Activated naive CD4-positive, alpha-beta T cell treated with anti-CD3 and anti-CD28 coated beads, Interleukin-2, amount 50 U/mL, for 16 hours (primary cell): ENCODE measurements at regions not wholly inside any gene's neighbourhood (a gene's known extent, or its start where the extent isn't known, plus 50 kb on each side); places are given as distances from the start of the nearest gene placed in this dataset.

Experiments
- DNase-seq: peaks from one replicate; pipeline ENCODE4 v3.0.0-alpha.2; 2020

DNA sequence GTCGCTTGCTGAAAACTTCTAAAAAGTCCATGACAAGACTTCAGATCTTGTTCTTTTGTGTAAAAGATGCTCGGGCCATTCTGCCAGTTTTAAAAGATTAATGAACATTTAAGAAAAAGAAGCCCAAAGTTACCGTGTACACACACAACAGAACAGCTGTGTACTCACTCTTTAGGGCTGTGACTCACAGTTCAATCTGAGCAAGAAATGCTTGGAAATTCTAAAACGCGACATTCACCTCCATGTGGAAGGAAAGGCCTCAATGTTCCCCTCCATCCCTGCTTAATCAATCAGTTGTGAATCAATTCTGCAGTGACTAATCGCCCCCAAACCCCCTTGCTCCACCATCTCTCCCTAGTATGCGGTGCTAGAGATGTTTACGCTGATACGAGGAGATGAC, 609.9 kb upstream of the SALL1 start:
- no peak for DNase-seq

DNA sequence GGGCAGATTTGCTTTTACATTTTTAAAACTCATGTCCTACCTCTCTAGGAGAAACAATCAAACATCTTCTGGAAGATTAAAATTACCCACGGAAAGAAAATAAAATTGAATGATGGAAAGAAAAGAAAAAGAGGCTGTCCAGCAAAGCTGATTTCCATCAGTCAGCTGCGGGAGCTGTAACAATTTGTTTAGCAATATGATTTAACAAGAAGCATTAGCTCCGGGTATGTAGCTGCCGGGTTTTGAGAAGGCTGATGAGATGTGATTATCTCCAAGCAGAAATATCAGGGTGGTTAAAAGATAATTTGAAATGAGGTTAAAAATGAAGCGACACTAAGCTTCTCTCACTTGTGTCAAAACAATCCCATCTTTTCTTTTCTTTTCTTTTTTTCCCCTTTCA, 608.9 kb upstream of the SALL1 start:
- no peak for DNase-seq

DNA sequence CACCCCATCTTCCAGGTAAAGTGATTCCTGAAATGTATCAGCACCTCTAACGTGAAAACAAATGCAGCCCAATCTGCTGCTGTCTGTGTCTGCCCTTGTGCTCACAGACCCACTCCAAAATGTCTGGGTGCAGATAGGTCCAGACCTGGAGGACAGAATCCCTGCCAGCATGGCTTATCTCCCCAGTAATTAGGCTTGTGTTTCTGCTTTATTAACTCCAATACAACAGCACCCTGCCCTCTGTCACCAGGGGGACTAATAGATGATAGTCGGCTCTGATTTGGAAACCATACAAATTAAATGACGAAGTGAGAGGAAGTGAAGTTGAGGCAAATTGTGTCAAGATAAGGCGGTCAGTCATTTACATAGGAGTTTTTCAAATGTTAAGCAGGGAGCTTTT, 608.3 kb upstream of the SALL1 start:
- DNase-seq: no peak

DNA sequence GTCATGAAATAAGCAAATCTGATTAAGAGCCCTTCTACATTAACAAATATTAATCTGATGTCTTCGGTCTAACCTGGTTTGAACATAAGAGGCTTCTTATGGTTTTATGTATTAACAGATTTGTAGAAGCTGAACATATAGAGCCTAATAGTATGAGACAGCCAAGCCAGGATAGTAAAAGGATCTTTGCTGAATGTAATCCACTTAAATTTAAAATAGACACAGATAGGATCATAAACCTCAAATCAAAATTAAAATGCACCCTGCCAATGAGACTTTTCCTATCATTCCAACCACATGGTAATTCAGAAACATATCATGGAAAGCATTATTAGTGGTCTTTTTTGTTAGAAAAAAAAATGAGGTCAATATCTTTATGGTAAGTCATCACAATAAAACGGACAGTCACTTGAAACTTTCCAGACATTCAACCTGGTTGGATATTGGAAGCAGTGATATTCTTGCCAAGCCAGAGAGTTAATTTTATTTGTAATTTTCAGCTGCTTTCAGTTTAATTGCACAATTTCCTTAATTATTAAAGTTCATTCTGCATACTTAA, 606.9 kb upstream of the SALL1 start:
- no peak for DNase-seq

DNA sequence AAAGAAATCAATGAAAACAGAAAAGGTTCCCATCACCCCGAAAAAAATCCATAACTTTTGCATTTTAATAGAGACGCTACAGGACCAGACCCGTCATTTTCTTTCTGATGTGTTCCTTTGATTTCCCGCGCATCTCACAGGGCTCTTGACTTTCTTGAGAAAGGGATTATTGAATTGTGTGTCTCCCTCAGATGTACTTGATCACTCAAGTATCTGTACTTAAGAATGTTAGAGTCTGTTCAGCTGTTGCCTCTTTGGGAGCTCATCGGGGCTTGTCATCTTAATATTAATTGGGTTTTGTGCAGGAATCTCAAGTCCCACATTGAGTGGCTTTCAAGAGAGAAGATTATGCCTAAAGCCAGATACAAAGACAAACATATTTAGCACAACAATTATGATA, 606.4 kb upstream of the SALL1 start:
- no peak for DNase-seq

DNA sequence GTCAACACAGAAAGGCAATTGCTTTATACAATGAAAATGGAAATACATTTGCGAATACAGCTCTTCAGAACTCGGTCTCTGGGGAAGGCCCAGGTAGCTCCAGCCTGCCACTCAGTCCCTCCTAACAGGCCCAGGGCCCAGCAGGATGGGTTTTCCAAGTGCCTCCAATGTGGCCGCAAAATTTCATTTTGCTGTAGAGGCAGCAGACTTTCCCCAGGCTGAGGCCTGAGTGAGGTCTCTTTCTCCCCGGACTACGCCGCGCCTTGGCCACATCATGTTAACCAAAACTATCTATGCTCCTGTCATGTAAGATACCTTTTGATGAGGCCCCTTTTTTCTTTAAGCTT, 606.0 kb upstream of the SALL1 start:
- DNase-seq: no peak

DNA sequence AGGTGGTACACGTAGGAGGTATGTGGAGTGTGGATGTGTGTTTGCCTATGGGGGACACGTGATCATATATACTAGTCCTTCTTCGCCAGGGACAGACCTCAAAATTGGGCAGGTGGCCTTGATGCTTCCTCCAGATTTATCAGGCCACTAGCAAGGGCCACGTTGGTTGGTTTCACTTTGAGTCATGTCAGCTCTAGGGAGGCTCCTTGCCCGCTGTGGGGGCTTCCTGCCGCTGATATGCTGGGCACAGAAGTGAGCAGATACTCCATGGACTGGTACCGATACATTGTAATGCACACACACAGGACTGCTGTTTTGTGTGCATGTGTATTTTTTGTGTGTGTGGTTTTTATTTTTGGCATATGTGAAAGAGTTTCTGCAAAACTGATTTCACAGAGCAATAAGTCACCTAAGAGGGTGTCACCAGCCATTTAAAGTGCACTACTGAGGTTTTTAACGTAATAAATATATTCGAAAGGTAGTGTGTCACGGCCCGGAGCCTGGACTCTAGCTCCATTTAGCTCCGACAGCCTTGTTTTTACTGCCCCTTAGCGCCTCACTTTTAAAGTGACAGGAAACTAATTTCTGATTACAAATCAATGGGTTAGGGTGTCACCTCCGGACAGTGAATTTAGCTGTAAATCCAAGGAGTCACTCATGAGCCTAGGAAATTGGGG, 605.5 kb upstream of the SALL1 start:
- DNase-seq: no peak

DNA sequence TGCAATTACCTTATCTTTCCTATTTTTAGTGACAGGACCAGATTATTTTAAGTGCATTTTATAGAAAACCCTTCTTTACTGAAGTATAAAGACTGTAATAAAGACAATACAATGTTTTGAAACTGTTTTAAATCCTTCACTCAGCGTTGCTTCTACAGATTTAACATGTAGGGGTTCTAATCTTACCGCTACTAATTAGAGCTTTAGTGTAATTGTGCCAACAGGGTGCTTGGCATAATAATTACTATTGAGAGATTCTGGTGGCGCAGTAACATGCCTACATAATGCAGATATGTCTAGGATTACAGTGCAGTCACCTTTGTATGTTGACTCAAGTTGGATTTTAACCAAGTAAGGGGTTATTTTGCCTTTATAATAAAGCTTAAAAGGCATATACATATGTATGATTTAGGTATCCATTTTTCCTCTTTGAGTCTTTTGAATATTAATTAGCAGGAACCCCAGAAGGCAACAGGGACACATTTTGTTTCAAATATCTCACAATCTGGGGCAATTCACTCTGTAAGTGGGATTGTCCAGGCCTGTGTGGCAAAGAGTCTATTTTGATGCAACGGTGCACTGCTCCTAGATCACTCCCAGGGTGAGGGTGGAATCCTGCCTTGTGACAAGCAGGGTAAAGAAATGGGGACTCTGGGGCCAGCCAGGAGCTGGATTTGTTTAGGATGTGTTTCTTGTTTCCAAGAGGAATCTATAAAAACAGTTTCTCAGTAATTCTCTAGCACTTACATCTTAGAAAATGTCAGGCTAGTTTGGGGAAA, 604.7 kb upstream of the SALL1 start:
- DNase-seq: no peak

DNA sequence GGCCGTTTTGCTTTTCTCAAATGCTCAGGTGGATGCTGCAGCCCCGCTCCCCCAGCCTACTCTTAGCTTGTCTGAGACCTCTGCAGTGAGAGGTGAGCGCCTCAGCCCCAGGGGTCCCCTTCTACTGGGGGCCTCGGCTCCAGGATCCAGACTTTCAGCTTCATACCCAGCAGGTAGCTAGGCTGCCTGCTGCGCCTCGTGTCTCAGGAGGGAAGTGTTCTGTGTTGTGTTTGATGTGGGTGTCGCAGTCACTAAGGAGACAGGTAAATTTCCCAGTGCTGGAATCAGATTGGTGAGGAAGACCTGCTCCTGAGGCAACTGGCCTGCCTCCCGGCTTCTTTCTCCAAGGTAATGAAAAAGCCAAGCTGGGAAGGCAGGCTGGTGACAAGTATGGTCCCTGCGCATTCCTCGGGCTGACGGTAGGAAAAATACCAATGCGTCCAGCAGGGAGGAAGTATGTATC, 604.0 kb upstream of the SALL1 start:
- DNase-seq: no peak

DNA sequence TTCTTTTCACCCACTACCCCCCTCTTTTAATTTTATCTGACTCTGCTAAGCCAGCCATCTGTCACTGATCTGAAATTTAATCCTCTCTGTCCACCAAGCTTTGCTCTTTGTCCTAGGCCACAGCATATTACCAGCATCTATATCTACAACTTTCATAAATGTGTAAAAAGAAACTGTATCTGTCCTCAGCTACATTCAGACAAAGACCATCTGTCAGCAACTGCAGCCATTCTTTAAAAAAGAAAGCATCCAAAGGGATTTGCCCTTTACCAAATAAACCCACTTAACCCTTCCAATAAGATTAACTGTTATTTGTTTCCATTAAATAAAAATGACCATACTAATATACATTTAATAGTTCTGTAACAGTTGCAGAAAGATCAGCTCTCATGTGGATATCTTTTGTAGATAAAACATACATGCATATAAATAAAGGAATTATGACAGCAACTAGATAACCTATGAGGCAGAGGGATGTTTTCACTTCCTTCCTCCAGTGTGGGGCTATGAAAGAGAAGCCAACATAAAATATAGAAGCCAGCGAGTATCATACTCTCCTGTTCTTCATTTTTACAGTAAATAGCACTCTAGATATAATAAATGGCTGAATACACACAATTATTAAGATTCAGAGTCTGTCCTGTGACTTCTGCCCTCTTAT, 602.5 kb upstream of the SALL1 start:
- DNase-seq: no peak

DNA sequence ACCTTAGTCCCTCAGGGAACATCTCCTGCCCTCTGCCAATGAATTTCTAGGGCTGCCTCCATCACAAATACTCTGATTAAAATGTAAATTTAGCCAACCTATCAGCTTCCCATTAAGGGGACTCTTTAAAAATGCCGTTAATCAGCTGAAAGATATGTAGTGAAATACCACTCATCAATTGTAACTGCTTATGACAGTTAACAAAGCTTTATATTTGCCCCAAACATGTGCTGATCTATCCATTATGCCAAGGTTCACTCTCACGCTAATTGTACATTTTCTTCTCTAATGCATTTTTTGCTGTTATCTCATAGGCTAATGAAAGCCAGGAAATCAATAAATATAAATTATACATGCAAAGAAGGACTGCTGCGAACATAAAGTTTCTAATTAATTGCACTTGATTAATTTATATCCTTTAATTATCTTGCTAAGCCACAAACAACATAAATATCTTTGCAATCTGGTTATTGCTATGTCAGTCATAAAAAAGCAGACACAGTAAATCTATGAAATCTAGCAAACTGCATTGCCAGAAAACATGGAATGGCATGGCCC, 601.4 kb upstream of the SALL1 start:
- DNase-seq: no peak

DNA sequence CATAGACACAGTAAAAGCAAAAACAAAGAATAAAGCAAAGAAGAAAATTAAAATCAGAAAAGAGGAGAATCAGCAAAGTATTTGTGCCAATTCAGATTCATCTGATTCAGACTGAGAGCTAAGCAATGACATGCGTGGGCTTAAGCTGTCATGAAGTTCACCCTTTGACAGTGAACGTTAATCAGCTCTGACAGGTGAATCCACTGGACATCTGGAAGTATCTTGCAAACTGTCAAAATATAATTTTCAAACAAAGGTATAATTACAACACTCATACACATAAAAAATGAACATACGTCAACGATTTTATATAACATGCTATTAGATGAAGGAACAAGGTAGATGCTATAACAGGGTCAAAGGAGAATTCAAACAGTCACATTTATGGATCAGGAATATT, 596.3 kb upstream of the SALL1 start:
- no peak for DNase-seq

DNA sequence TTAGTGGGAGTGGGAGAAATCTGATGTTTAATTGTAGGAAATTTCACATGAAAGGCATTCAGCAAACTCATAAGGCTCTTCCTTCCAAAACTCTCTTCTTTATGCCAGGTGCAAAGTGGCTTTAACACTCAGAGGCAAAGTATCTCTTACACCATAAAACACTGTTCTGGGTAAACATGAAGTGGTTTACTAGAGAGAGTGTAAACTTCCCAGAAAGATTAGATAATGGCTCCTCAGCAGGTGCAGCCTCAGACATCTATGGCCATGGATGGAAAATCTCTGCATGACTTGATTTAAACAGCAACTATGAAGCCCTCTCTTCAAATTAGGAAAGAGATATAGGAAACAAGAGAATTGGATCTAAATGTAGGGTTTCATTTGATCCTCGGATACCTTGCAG, 583.1 kb upstream of the SALL1 start:
- no peak for DNase-seq

DNA sequence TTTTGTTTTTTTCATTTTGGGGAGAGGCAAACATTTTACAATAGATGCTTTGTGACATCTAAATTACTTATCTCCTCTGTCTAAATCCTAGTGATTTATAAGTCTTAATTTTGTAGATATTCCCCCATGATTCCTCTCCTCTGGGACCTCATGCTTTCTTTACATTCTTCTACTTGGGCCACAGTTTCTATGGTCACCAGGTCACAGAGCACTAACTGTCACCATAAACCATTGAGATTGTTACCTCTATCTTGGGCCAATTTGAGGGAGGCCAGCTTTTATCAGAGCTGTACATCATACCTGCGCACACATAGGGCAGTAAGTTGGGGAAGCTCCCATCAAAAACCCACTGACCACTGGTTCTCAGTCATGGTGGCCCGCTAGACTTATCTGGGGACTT, 582.1 kb upstream of the SALL1 start:
- no peak for DNase-seq

DNA sequence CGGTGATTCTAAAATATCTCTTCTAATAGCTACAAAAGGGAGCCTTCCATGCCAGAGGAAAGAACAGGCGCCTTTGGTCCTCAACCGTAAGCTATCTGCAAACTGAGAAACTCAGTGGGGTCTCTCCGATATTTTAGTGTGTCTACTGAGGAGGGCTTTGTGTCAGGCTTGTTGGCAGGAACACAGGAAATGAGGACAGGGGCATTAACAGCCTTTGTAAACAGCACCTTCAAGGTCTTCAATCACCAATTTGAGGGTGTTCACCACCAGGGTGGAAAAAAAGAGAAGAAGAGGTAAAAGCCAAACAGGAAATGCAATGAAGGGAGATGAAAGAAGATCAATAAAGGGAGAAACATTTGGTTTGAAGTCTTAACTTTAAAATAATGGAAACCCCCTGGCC, 580.1 kb upstream of the SALL1 start:
- DNase-seq: no peak

DNA sequence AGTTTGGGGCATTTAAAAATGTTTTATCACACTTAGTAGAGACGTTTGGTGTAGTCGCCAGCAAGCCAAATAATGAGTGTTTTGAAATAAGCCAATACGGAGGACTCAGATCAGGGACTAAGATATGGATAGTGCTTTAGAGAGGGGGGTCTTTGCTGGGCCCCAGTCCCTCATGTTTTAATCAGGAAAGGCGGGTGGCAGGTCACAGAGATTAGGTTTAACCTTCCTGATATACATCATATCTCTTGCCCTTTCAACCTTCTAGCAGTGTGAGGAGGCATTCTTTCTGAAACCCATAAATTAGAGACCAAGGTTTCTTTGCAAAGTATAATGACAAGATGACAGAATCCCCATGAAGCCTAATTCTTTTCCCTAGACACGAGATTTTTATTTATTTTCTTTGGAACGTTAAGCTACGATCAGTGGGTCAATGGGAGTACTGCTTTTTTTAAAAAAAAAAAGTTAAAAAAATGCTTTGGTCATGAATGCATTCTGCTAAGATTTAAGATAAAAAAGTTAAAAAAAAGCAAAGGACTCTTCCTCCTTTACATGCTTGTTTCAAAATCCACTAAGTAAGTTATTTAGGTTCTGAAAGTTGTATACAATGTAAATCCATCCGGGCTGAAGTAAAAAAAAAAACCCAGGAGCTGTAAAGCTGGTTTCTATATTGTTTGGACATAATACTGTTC, 572.1 kb upstream of the SALL1 start:
- DNase-seq: no peak

DNA sequence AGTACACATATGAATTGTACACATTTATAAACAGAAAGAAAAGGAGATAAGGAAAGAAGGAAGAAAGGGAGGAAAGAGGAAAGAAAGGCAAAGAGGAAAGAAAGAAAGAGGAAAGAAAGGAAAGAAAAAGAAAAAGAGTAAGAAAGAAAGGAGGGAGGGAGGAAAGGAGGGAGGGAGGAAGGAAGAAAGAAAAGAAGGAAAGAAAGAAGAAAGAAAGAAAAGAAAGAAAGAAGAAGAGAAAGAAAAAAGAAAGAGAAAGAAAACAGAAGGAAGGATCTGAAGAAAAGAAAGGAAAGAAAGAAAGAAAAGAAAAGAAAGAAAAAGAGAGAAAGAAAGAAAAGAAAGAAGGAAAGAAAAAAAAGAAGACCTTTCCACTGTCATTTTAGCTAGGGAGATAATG, 571.4 kb upstream of the SALL1 start:
- DNase-seq: no peak

DNA sequence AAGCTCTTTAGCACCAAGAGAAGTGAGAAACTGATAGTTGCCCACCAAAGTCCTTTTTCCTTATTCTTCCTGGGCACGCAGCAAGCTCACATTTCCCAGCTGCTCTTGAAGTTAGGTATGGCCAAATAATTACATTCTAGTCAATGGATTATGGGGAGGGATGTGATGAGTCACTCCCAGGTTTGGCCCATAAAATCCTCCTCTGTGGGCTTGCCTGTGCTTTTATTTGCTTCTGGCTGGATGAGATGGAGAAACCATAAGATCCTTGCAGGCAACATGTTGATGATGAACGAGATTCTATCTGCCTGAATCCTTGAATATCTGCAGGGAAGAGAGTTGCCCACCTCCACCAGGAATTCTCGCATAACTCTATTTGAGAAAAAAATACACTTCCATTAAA, 568.3 kb upstream of the SALL1 start:
- DNase-seq: no peak

DNA sequence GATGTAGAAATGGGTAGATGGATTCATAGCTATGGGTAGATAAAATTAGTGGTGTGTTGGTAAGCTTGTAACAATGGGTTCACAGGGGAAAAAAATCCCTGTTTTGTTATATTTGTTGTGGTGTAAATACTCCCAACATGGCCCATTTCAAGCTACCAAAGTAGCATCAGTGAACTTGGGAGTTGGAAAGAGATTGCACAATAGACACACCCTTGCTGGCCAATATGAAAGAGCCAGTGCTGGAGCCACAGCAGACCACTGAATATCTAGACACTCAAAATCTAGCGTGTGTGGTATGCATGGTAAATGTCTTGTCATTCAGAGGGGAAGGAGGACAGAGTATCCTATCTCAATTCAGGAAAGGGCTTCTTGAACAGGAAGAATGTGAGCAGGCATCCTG, 565.1 kb upstream of the SALL1 start:
- no peak for DNase-seq

DNA sequence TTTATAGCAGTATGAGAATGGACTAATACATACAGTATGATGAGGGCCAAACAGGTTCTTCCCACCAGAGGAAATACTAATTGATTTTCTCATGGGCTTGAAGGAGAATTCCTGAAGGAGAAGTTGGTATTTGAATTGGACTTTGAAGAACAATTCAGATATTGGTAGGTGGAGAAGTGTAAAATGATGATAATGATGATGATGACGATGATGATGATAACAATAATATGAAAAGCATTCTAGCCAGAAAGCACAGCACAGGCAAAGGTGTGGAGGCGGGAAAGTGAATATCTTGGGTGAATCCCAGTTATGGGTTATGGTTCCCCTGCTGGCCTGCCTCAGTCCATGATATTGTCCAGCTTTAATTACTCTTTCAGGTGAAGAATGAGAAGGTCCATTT, 562.4 kb upstream of the SALL1 start:
- no peak for DNase-seq

DNA sequence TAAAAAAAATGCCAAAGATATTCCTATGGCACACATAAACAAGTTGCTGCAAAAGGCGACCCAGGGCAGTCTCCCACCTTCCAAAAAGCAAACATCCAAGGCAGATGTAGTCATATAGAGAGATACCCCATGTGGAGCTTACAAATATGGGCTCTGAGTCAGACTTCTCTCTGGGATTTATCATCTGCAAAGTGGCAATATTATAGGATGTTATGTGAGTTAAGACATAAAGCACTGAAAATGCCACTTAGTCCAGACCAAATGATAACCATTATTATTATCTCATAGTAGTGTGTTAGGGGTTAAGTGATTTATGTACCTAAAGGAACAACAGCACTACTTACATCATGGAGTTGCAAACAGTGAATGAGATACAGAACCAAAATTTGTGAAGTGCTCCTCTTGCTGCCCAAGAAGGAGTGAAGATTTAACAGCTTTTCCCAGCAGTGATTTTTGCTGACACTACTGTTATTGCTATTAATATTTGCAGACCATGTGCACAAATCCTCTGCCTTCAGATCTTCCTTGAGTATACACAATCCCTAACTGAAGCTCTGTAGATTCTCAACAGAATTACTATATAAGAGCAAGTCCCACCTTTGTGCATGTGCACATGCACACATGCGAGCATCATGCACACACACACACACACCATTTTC, 560.0 kb upstream of the SALL1 start:
- no peak for DNase-seq

DNA sequence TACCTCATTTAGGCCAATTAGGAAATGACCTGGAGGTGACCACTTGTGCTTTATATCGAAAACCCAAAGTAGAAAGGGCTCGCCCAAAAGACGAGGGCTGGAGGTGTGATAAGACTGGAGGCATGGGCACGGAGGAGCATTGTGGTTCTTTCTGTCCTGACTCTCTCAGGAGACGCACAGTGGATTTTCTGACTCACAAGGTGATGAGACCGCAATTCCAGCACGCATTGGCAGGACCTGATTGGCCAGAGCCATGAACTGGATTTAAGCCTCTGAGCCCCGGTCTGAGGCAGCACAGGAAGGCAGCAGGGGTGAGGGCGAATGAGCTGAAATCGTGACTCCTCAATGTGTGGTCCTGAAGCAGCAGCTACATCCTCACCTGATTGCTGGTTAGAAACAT, 559.1 kb upstream of the SALL1 start:
- DNase-seq: no peak

DNA sequence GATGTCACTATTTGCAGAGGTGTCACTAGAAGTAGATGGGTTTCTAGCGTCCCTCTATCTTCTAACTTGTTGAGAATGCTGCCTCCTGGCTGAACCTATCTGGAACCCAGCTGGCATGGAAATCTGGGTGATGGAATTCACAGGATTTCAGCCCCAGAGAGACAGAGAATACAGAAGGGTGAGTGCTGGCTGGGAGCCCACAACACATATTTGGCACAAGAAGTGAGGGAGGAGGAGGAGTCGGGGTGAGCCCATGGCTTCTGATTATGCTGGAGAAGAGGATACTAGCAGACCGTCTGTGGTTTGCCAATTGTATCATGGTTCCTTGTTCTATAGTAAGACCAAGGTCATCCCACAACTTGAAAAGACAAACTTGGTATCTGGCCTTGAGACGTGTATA, 557.8 kb upstream of the SALL1 start:
- no peak for DNase-seq
